Neural progenitor cell (in vitro differentiated cells): ENCODE measurements at regions not wholly inside any gene's neighbourhood (a gene's known extent, or its start where the extent isn't known, plus 50 kb on each side); places are given as distances from the start of the nearest gene placed in this dataset.
A peak's percentile ranks its signal among the peaks of the same experiment; 100 is the strongest.

Experiments
- DNase-seq: peaks from one replicate; pipeline ENCODE4 v3.0.0-alpha.2; 2016; ENCODE audit warnings: low spot score
- H2AFZ ChIP-seq: fragments of 200-600 bp; sonication (generic); replicated peaks from 2 replicates; pipeline ENCODE4 v1.6.1; 2016; ENCODE audit warnings: antibody characterized with exemption
- H3F3A ChIP-seq: fragments of 200-600 bp; sonication (generic); 2 replicates; pipeline ENCODE4 v1.6.1; 2016; ENCODE audit warnings: antibody characterized with exemption, low read depth
- H3K27ac ChIP-seq: fragments of 200-600 bp; sonication (generic); 2 replicates; pipeline ENCODE4 v1.5.1; 2016; ENCODE audit warnings: mild to moderate bottlenecking
- H3K27me3 ChIP-seq: fragments of 200-600 bp; sonication (generic); 2 replicates; pipeline ENCODE4 v1.6.1; 2016; ENCODE audit warnings: mild to moderate bottlenecking, moderate library complexity
- H3K36me3 ChIP-seq: fragments of 200-600 bp; sonication (generic); 2 replicates; pipeline ENCODE4 v1.5.1; 2016
- H3K4me1 ChIP-seq: fragments of 200-600 bp; sonication (generic); 2 replicates; pipeline ENCODE4 v1.6.1; 2016; ENCODE audit warnings: mixed run types
- H3K4me2 ChIP-seq: fragments of 200-600 bp; sonication (generic); 2 replicates; pipeline ENCODE4 v1.6.1; 2016
- H3K4me3 ChIP-seq: fragments of 200-600 bp; sonication (generic); 2 replicates; pipeline ENCODE4 v1.5.1; 2016
- H3K79me2 ChIP-seq: fragments of 200-600 bp; sonication (generic); 2 replicates; pipeline ENCODE4 v1.6.1; 2016; ENCODE audit warnings: low read depth
- H3K9ac ChIP-seq: fragments of 200-600 bp; sonication (generic); 2 replicates; pipeline ENCODE4 v1.6.1; 2016
- H3K9me3 ChIP-seq: fragments of 200-600 bp; sonication (generic); 2 replicates; pipeline ENCODE4 v1.5.1; 2016; ENCODE audit warnings: low read depth
- H4K20me1 ChIP-seq: fragments of 200-600 bp; sonication (generic); 2 replicates; pipeline ENCODE4 v1.6.1; 2016; ENCODE audit warnings: low read depth
- H3K27ac Mint-ChIP-seq: 3 replicates; pipeline ENCODE4 v1.8.0; 2021; ENCODE audit warnings: mixed read lengths
- H3K27me3 Mint-ChIP-seq: 2 replicates; pipeline ENCODE4 v1.8.0; 2022; ENCODE audit warnings: low read depth, mild to moderate bottlenecking, inconsistent platforms, moderate library complexity, mixed read lengths; ENCODE audit not compliant: insufficient read depth
- H3K36me3 Mint-ChIP-seq: 3 replicates; pipeline ENCODE4 v1.8.0; 2021; ENCODE audit warnings: mixed read lengths
- H3K4me1 Mint-ChIP-seq: 3 replicates; pipeline ENCODE4 v1.8.0; 2021; ENCODE audit warnings: mixed read lengths
- H3K4me3 Mint-ChIP-seq: 3 replicates; pipeline ENCODE4 v1.8.0; 2021; ENCODE audit warnings: mild to moderate bottlenecking, moderate library complexity, mixed read lengths
- H3K9me3 Mint-ChIP-seq: 3 replicates; pipeline ENCODE4 v1.8.0; 2020; ENCODE audit warnings: mixed read lengths
- EZH2 ChIP-seq: fragments of 200-600 bp; sonication (generic); IDR thresholded peaks from 2 replicates; pipeline ENCODE4 v1.6.1; 2017; ENCODE audit warnings: antibody characterized with exemption, mild to moderate bottlenecking, moderate library complexity
- EZH2phosphoT487 ChIP-seq: fragments of 200-600 bp; sonication (generic); IDR thresholded peaks from 2 replicates; pipeline ENCODE4 v1.6.1; 2017; ENCODE audit warnings: antibody characterized with exemption
- TF ChIP-seq, protein P1 (sequence below): fragments of 200-600 bp; sonication (generic); IDR thresholded peaks from 2 replicates; pipeline ENCODE4 v1.5.1; 2017; ENCODE audit warnings: antibody characterized with exemption, mild to moderate bottlenecking

DNA sequence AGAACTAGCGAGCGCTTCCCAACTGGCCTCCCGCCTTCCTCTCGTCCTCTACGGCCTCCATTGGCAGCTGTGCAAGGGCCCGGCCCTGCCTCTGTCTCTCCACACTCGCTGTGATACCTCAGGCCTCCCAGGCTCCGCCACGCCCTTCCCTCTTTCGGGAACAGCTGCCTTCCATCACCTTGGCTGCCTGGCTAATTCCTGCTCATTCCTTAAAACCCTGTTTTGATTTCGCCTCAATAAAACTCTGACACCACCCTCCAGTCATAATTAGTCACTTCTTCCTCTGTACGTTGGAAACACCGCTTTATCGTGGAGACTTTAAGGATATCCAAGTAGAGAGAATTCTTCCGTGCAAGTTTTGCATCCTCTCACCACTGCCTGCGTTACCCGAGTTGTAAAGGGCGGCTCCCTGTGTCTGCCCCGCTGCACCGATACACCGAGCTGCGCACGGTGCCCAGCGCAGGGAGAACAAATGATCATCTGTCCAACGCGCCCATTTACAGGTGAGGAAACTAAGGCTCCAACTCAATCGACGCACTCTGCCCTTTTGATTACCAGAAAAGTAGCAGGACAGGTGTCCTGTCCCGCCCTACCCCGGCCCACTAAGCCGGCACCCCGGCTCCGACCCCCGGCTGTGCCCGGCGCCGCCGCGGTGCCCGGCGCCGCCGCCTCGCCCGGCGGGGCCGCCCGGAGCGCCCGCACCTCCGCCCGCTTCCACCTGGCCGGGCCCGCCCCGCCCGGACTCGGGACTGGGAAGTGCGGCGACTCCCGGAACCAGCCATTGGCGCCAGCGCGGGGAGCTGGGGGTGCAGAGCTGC is 139.7 kb downstream of the SEC14L1 start:
- H4K20me1 ChIP-seq = peaks cover 6% of the 10 kb centered on the region
- peaks cover 37% of the 10 kb centered on the region for H3K27me3 Mint-ChIP-seq
- peaks cover 22% of the 10 kb centered on the region for H3K4me1 Mint-ChIP-seq
- peak overlapping the region; percentile 72 for H3K4me3 ChIP-seq
- H2AFZ ChIP-seq = no peak overlapping the region
- peaks cover 27% of the 10 kb centered on the region for H3F3A ChIP-seq
- H3K27me3 ChIP-seq = peaks cover 41% of the 10 kb centered on the region
- no peaks in the 10 kb centered on the region for H3K36me3 Mint-ChIP-seq
- no peak for DNase-seq
- peak overlapping the region; percentile 82 for H3K4me3 Mint-ChIP-seq
- peaks cover 5% of the 10 kb centered on the region for H3K9me3 Mint-ChIP-seq
- H3K4me1 ChIP-seq = peaks cover 33% of the 10 kb centered on the region
- no peaks in the 10 kb centered on the region for H3K9me3 ChIP-seq
- no peak overlapping the region for H3K9ac ChIP-seq
- peak overlapping the region; percentile 81 for H3K4me2 ChIP-seq
- H3K79me2 ChIP-seq = peaks cover 10% of the 10 kb centered on the region
- no peak overlapping the region for H3K27ac Mint-ChIP-seq
- TF ChIP-seq EZH2phosphoT487 (peak; percentile 39), EZH2 (peak; percentile 47)
- TF ChIP-seq, protein P1, sequence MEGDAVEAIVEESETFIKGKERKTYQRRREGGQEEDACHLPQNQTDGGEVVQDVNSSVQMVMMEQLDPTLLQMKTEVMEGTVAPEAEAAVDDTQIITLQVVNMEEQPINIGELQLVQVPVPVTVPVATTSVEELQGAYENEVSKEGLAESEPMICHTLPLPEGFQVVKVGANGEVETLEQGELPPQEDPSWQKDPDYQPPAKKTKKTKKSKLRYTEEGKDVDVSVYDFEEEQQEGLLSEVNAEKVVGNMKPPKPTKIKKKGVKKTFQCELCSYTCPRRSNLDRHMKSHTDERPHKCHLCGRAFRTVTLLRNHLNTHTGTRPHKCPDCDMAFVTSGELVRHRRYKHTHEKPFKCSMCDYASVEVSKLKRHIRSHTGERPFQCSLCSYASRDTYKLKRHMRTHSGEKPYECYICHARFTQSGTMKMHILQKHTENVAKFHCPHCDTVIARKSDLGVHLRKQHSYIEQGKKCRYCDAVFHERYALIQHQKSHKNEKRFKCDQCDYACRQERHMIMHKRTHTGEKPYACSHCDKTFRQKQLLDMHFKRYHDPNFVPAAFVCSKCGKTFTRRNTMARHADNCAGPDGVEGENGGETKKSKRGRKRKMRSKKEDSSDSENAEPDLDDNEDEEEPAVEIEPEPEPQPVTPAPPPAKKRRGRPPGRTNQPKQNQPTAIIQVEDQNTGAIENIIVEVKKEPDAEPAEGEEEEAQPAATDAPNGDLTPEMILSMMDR = no peak
- no peaks in the 10 kb centered on the region for H3K36me3 ChIP-seq
- H3K27ac ChIP-seq = no peak overlapping the region

DNA sequence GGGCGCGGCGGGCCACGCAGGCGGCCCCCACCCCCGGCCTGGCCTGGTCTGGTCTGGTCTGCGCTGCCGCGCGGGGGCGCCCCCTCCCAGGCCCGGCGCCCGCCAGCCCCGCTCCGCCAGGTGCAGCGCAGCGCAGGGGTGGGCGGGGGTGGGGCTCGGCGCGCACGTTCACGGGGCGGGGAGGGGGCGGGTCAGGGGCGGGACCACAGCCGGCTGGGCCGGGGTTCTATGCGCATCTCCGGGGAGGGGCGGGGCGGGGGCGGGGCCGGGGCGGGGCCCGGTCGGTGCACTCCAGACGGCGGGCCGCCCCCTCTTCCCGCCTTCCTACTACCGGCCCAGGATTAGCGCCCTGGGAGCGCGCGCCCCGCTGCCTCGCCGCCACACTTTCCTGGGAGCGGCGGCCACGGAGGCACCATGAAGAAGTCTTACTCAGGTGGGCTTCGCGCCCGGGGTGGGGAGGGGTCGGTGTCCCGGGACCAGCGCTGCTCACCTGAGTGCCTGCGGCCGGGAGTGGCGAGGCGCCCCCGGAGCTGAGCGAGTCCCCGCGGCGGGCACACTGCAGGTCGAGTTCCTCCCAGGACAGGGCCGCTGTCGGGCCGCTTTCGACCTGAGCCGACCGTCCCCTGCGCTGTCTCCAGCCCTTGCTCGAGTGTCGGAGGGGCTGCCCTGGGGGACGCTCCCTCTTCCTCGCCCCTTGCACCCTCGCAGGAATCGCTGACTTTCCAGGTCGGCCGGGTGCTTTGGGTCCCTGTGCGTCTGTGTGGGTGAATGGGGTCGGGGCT is 140.5 kb downstream of the SEC14L1 start:
- Histone ChIP-seq H3K27ac (no peak overlapping the region), H3K4me2 (peak overlapping the region; percentile 94), H3K9ac (no peak overlapping the region), H3K79me2 (peaks cover 10% of the 10 kb centered on the region), H4K20me1 (peaks cover 6% of the 10 kb centered on the region), H3F3A (peaks cover 19% of the 10 kb centered on the region), H3K27me3 (peaks cover 41% of the 10 kb centered on the region), H3K4me3 (peak overlapping the region; percentile 72), H3K36me3 (no peaks in the 10 kb centered on the region), H3K9me3 (no peaks in the 10 kb centered on the region), H2AFZ (peak overlapping the region; percentile 81), H3K4me1 (peaks cover 26% of the 10 kb centered on the region)
- H3K27me3 Mint-ChIP-seq = peaks cover 37% of the 10 kb centered on the region
- no peak overlapping the region for H3K27ac Mint-ChIP-seq
- H3K36me3 Mint-ChIP-seq = no peaks in the 10 kb centered on the region
- H3K4me3 Mint-ChIP-seq = peak overlapping the region; percentile 86
- DNase-seq = peak; percentile 88
- peaks cover 15% of the 10 kb centered on the region for H3K4me1 Mint-ChIP-seq
- no peak for TF ChIP-seq EZH2phosphoT487
- TF ChIP-seq EZH2 = peak; percentile 70
- TF ChIP-seq, protein P1 = peak; percentile 40
- peaks cover 5% of the 10 kb centered on the region for H3K9me3 Mint-ChIP-seq

DNA sequence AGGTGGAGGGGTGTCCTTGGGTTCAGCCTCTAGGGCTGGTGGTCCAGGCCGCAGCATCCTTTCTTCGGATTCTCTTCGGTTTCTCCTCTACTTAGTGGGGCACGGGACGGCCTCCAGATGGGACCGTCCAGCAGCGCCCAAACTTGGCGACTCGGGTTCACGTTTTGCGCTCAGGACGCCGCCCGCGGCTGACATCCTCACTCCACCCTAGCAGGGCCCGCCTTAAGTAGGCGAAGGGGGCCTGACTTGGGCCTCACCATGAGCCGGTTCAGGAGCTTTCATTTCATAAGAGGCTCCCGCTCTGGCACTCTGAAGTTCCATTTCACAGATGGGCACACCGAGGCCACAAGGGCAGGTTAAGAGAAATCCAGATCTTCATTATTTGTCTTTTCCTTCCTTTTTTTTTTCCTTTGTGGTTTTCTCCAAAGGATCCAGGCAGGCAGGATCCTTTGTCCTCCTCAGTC is 141.2 kb downstream of the SEC14L1 start:
- peaks cover 26% of the 10 kb centered on the region for H3K4me1 ChIP-seq
- Mint-ChIP-seq H3K36me3 (no peaks in the 10 kb centered on the region), H3K4me3 (peak overlapping the region; percentile 86), H3K4me1 (peaks cover 15% of the 10 kb centered on the region), H3K27ac (no peak overlapping the region), H3K9me3 (peaks cover 5% of the 10 kb centered on the region), H3K27me3 (peaks cover 37% of the 10 kb centered on the region)
- DNase-seq = peak; percentile 60
- TF ChIP-seq EZH2phosphoT487 = peak; percentile 54
- peak; percentile 46 for TF ChIP-seq EZH2
- TF ChIP-seq, protein P1 = no peak
- H3K9ac ChIP-seq = no peak overlapping the region
- H3K4me3 ChIP-seq = peak overlapping the region; percentile 72
- H3F3A ChIP-seq = peaks cover 19% of the 10 kb centered on the region
- peaks cover 6% of the 10 kb centered on the region for H4K20me1 ChIP-seq
- H3K27me3 ChIP-seq = peaks cover 41% of the 10 kb centered on the region
- H2AFZ ChIP-seq = peak overlapping the region; percentile 81
- no peak overlapping the region for H3K27ac ChIP-seq
- no peaks in the 10 kb centered on the region for H3K36me3 ChIP-seq
- H3K79me2 ChIP-seq = peaks cover 10% of the 10 kb centered on the region
- no peaks in the 10 kb centered on the region for H3K9me3 ChIP-seq
- H3K4me2 ChIP-seq = peak overlapping the region; percentile 94
